ENCODE measurements at regions not wholly inside any gene's neighbourhood (a gene's known extent, or its start where the extent isn't known, plus 50 kb on each side); places are given as distances from the start of the nearest gene placed in this dataset.

DNA sequence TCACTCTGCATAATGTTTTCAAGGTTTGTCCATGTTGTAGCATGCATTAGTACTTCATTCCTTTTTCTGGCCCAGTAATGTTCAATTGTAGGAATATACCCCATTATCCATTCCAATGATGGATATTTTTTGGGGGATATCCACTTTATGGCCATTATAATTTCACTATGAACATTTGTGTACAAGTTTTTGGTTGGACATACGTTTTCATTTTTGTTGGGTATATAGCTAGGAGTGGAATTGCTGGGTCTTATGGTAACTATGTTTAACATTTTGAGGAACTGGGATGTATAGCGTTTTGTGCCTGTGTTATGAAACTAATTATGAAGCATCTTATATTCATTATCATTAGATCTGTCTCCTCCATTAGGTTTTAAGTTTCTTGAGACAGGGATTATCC lies 191.6 kb downstream of the TM9SF2 start:
- TF ChIP-seq, protein P1, sequence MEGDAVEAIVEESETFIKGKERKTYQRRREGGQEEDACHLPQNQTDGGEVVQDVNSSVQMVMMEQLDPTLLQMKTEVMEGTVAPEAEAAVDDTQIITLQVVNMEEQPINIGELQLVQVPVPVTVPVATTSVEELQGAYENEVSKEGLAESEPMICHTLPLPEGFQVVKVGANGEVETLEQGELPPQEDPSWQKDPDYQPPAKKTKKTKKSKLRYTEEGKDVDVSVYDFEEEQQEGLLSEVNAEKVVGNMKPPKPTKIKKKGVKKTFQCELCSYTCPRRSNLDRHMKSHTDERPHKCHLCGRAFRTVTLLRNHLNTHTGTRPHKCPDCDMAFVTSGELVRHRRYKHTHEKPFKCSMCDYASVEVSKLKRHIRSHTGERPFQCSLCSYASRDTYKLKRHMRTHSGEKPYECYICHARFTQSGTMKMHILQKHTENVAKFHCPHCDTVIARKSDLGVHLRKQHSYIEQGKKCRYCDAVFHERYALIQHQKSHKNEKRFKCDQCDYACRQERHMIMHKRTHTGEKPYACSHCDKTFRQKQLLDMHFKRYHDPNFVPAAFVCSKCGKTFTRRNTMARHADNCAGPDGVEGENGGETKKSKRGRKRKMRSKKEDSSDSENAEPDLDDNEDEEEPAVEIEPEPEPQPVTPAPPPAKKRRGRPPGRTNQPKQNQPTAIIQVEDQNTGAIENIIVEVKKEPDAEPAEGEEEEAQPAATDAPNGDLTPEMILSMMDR (conservative IDR thresholded peaks at IDR 0.05; ENCODE audit: low read depth, low read length) = no peak
- H3K4me3 ChIP-seq (ENCODE audit: low read depth, low read length) = no peak overlapping the region
- no peak for DNase-seq (ENCODE audit: low read depth)

DNA sequence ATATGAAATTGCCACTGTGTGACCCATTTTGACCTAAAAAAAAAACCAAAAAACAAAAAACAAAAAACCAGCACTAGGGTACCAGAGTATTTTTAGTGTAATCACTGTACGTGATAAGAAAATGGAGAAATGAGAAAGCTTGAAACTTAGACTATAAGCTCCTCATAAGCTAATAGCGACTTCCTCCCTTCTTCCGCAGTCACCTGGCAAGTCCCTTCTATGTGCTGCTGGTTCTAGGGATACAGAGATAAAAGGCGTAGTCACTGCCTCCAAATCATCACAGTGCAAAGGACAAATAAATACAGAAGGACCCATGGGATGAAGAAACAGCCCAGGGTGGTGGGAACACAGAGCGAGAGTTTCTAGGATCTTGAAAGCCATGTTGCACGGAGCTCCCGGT lies 190.3 kb downstream of the TM9SF2 start:
- TF ChIP-seq, protein P1 (conservative IDR thresholded peaks at IDR 0.05; ENCODE audit: low read depth, low read length) = no peak
- DNase-seq (ENCODE audit: low read depth) = no peak
- H3K4me3 ChIP-seq (ENCODE audit: low read depth, low read length) = no peak overlapping the region

DNA sequence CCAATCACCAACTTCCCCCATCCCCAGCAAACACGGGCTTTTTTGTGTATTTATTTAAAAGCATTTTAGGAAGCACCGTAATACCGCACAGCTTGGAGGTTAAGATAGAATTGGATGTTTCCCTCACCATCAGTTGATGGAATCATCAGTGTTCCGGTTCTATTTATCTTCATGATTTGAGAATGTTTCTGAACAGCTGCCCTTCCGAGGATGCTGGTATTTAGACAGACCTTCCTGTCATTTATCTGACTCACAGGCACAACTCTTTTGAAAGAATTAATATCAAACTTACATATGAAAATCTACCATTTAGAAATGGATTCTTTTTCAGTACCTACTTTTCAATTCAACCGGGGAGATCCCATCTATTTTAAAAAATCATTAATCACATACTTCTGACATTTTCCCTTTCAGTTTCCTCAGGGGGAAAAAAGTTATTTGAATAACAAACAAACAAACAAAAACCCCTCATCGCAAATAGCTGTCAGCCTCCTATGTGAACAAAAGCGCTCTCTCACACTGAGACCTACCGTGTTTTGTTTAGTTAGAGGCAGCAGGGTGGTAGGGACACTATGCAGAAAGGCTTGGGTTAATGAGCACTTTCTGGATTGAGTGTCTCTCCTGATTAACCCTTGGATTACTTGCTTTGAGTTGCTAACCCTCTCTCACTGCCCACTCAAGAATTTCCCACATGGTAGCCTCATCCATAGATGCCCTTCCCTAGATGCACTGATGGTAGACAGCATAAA lies 189.3 kb downstream of the TM9SF2 start:
- TF ChIP-seq, protein P1 (conservative IDR thresholded peaks at IDR 0.05; ENCODE audit: low read depth, low read length) = no peak
- no peak overlapping the region for H3K4me3 ChIP-seq (ENCODE audit: low read depth, low read length)
- DNase-seq (ENCODE audit: low read depth) = no peak

DNA sequence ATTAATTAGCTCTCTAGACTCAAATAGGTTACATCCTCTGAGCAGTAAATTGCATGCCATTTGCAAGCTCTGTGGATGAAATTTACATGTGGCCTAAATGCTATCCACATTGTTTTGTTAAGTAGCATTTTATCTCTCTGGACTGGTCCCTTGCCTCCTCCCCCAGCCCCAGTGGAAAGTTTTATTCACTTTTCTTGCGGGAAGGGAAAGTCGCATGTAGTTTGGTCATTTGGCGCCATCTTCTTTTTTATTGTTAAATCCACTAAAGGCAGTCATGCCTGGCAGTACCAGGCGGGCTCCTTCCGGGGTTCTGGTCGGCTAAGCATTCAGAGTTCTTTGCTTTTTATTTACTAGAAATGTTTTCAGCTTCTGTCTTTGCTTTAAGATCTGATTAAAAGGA lies 188.7 kb downstream of the TM9SF2 start:
- no peak overlapping the region for H3K4me3 ChIP-seq (ENCODE audit: low read depth, low read length)
- no peak for DNase-seq (ENCODE audit: low read depth)
- TF ChIP-seq, protein P1 (conservative IDR thresholded peaks at IDR 0.05; ENCODE audit: low read depth, low read length) = no peak

GRCh38 chr13:99688776-99689175 lies 187.5 kb downstream of the TM9SF2 start:
- H3K4me3 ChIP-seq (ENCODE audit: low read depth, low read length) = no peak overlapping the region
- TF ChIP-seq, protein P1 (conservative IDR thresholded peaks at IDR 0.05; ENCODE audit: low read depth, low read length) = no peak
- DNase-seq (ENCODE audit: low read depth) = no peak

GRCh38 chr13:99687723-99688397 lies 186.6 kb downstream of the TM9SF2 start:
- TF ChIP-seq, protein P1 (conservative IDR thresholded peaks at IDR 0.05; ENCODE audit: low read depth, low read length) = no peak
- peak; percentile 29 for DNase-seq (ENCODE audit: low read depth)
- no peak overlapping the region for H3K4me3 ChIP-seq (ENCODE audit: low read depth, low read length)
